SU-DHL-6 (cell line): ENCODE measurements at regions not wholly inside any gene's neighbourhood (a gene's known extent, or its start where the extent isn't known, plus 50 kb on each side); places are given as distances from the start of the nearest gene placed in this dataset.

Experiments used
- CTCF ChIP-seq: fragments of 200-600 bp; sonication (generic); IDR thresholded peaks from one replicate; pipeline ENCODE4 v1.5.1; 2017; ENCODE audit warnings: antibody characterized with exemption, mild to moderate bottlenecking, low read length, moderate library complexity; ENCODE audit not compliant: insufficient read depth, poor library complexity, severe bottlenecking
- EZH2phosphoT487 ChIP-seq: fragments of 200-600 bp; sonication (generic), shearing (Covaris generic); conservative IDR thresholded peaks from 2 replicates; pipeline ENCODE4 v1.6.1; 2018; ENCODE audit warnings: mild to moderate bottlenecking, antibody characterized with exemption, low read length, moderate library complexity, mixed read lengths

GRCh38 chr4:17265139-17265538 is 246.8 kb downstream of the QDPR start:
- TF ChIP-seq CTCF (no peak), EZH2phosphoT487 (no peak)
